HG02870 (cell line): ENCODE measurements at regions not wholly inside any gene's neighbourhood (a gene's known extent, or its start where the extent isn't known, plus 50 kb on each side); places are given as distances from the start of the nearest gene placed in this dataset.
"Not testable (repeated sequence)": the region's sequence is repeated elsewhere in the genome, so short reads cannot be mapped to it uniquely, and the experiment has no call there.

Source experiments
- ATAC-seq: cut with Tn5 transposase; IDR thresholded peaks from one replicate; pipeline ENCODE4 v1.9.1; 2021; ENCODE audit warnings: mild to moderate bottlenecking, moderate library complexity; ENCODE audit not compliant: unreplicated experiment

GRCh38 chr2:190584980-190585661, 50.6 kb upstream of the NEMP2 start:
- no peak for ATAC-seq

GRCh38 chr2:190587106-190587505, 52.6 kb upstream of the NEMP2 start:
- no peak for ATAC-seq

GRCh38 chr2:190589008-190589407, 54.5 kb upstream of the NEMP2 start:
- ATAC-seq = no peak

GRCh38 chr2:190591437-190591836, 56.9 kb upstream of the NEMP2 start:
- peak; percentile 57 for ATAC-seq

GRCh38 chr2:190592831-190593230, 56.1 kb upstream of the NAB1 start:
- no peak for ATAC-seq

- ATAC-seq = not testable (repeated sequence)
Observed at GRCh38 chr2:190595879-190596278, 53.0 kb upstream of the NAB1 start.

- no peak for ATAC-seq
Observed at GRCh38 chr2:190596993-190597392, 51.9 kb upstream of the NAB1 start.

- ATAC-seq = no peak
Observed at GRCh38 chr2:190598621-190599020, 50.3 kb upstream of the NAB1 start.

GRCh38 chr2:190599073-190599472, 49.8 kb upstream of the NAB1 start:
- no peak for ATAC-seq
